B cell (primary cell): ENCODE measurements at regions not wholly inside any gene's neighbourhood (a gene's known extent, or its start where the extent isn't known, plus 50 kb on each side); places are given as distances from the start of the nearest gene placed in this dataset.

Experiments
- EZH2 ChIP-seq: IDR thresholded peaks from 2 replicates; pipeline ENCODE4 v1.6.1; 2012; ENCODE audit warnings: borderline replicate concordance, low read depth, mild to moderate bottlenecking, moderate library complexity, low read length; ENCODE audit not compliant: insufficient read depth, poor library complexity, severe bottlenecking
- TF ChIP-seq, protein P1 (sequence below): fragments of 200-600 bp; IDR thresholded peaks from one replicate; pipeline ENCODE4 v1.8.0; 2022; ENCODE audit warnings: antibody characterized with exemption, mild to moderate bottlenecking

DNA sequence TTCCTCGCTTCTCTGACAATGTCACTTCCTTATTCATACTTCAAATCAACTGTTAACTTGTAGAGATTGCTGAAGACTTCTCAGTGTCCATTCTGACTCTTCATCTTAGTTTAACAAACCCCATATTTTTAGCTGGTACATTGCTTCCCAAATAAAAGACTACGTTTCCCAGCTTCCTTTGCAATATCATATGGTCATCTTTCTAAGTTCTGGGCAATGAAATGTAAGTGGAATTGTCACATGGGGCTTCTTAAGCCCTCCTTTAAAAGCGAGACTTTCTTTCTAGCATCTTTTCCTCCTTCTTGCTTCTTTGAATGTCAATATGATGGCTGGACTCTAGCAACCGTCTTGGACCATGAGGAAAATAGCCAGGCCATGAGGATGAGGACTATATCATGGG lies 239.0 kb downstream of the ZNF621 start:
- TF ChIP-seq, protein P1, sequence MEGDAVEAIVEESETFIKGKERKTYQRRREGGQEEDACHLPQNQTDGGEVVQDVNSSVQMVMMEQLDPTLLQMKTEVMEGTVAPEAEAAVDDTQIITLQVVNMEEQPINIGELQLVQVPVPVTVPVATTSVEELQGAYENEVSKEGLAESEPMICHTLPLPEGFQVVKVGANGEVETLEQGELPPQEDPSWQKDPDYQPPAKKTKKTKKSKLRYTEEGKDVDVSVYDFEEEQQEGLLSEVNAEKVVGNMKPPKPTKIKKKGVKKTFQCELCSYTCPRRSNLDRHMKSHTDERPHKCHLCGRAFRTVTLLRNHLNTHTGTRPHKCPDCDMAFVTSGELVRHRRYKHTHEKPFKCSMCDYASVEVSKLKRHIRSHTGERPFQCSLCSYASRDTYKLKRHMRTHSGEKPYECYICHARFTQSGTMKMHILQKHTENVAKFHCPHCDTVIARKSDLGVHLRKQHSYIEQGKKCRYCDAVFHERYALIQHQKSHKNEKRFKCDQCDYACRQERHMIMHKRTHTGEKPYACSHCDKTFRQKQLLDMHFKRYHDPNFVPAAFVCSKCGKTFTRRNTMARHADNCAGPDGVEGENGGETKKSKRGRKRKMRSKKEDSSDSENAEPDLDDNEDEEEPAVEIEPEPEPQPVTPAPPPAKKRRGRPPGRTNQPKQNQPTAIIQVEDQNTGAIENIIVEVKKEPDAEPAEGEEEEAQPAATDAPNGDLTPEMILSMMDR, result no peak
- TF ChIP-seq EZH2, result no peak
